SK-N-SH (cell line): ENCODE measurements at regions not wholly inside any gene's neighbourhood (a gene's known extent, or its start where the extent isn't known, plus 50 kb on each side); places are given as distances from the start of the nearest gene placed in this dataset.

Source experiments
- CTCF ChIA-PET: fragments of 300-600, 350-600 bp; formaldehyde crosslinking; extraction: SDS; loops from one replicate; lab custom pipeline; 2021; lab: Yijun Ruan, JAX
- POLR2A ChIA-PET: fragments of 350-600 bp; sonication (Branson Sonifier 250); formaldehyde crosslinking; extraction: SDS; loops from one replicate; lab custom pipeline; 2020; ENCODE audit warnings: antibody characterized with exemption, inconsistent platforms; lab: Yijun Ruan, JAX
- DNase-seq: peaks from one replicate; pipeline ENCODE4 v3.0.0; 2012
- H2AFZ ChIP-seq: fragments of 200-600 bp; sonication (generic); 2 replicates; pipeline ENCODE4 v1.8.1; 2016; ENCODE audit warnings: antibody characterized with exemption, mild to moderate bottlenecking, low read depth
- H3F3A ChIP-seq: fragments of 200-600 bp; sonication (generic); replicated peaks from 2 replicates; pipeline ENCODE3; 2016; ENCODE audit warnings: antibody characterized with exemption, mild to moderate bottlenecking; ENCODE audit not compliant: insufficient read depth
- H3K27ac ChIP-seq, 2 experiments: fragments of 200-500 bp in 1 of 2; fragments of 200-600 bp in 1 of 2; sonication (Bioruptor generic) in 1 of 2; sonication (generic), shearing (Covaris generic) in 1 of 2; 2 replicates each; pipeline versions ENCODE4 v1.5.1 to v1.6.1; 2014 to 2016; ENCODE audit warnings: low read depth in 2 of 2, inconsistent platforms in 1 of 2, low read length in 1 of 2, mild to moderate bottlenecking in 1 of 2, mixed read lengths in 1 of 2
- H3K27me3 ChIP-seq: fragments of 200-600 bp; sonication (generic), shearing (Covaris generic); 2 replicates; pipeline ENCODE4 v1.6.1; 2016; ENCODE audit warnings: mixed run types; ENCODE audit not compliant: insufficient read depth
- H3K36me3 ChIP-seq, 2 experiments: fragments of 200-500 bp in 1 of 2; fragments of 200-600 bp in 1 of 2; sonication (Bioruptor generic) in 1 of 2; sonication (generic) in 1 of 2; replicated peaks in 1 of 2; 2 replicates each; pipeline versions ENCODE3 to v1.5.1; 2014 to 2016; ENCODE audit warnings: low read length in 1 of 2, mild to moderate bottlenecking in 1 of 2; ENCODE audit not compliant: insufficient read depth in 2 of 2, control insufficient read depth in 1 of 2
- H3K4me1 ChIP-seq, 2 experiments: fragments of 200-500 bp in 1 of 2; fragments of 200-600 bp in 1 of 2; sonication (Bioruptor generic) in 1 of 2; sonication (generic), shearing (Covaris generic) in 1 of 2; 2 replicates each; pipeline versions ENCODE4 v1.5.1 to v1.6.1; 2014 to 2016; ENCODE audit warnings: low read depth in 1 of 2, low read length in 1 of 2, mixed run types in 1 of 2; ENCODE audit not compliant: insufficient read depth in 2 of 2, control insufficient read depth in 1 of 2
- H3K4me2 ChIP-seq: fragments of 200-600 bp; sonication (generic), shearing (Covaris generic); 2 replicates; pipeline ENCODE4 v1.6.1; 2017; ENCODE audit warnings: mixed run types
- H3K4me3 ChIP-seq, 2 experiments: fragments of 200-500 bp in 1 of 2; fragments of 200-600 bp in 1 of 2; sonication (Bioruptor generic) in 1 of 2; sonication (generic), shearing (Covaris generic) in 1 of 2; 2 replicates each; pipeline versions ENCODE4 v1.5.1 to v1.8.1; 2014 to 2016; ENCODE audit warnings: low read depth in 2 of 2, inconsistent platforms in 1 of 2, low read length in 1 of 2, mild to moderate bottlenecking in 1 of 2, mixed read lengths in 1 of 2, moderate library complexity in 1 of 2
- H3K79me2 ChIP-seq: fragments of 200-600 bp; sonication (generic); 2 replicates; pipeline ENCODE4 v1.8.1; 2017; ENCODE audit warnings: mild to moderate bottlenecking; ENCODE audit not compliant: insufficient read depth
- H3K9ac ChIP-seq: fragments of 200-600 bp; sonication (generic); 2 replicates; pipeline ENCODE4 v1.6.1; 2017; ENCODE audit warnings: mixed run types
- H3K9me2 ChIP-seq: fragments of 200-600 bp; sonication (generic); 2 replicates; pipeline ENCODE4 v1.6.1; 2017; ENCODE audit warnings: mixed run types
- H3K9me3 ChIP-seq: fragments of 200-600 bp; sonication (generic); 2 replicates; pipeline ENCODE4 v1.6.1; 2017; ENCODE audit warnings: mixed run types, mild to moderate bottlenecking, moderate library complexity
- H4K20me1 ChIP-seq: fragments of 200-600 bp; sonication (generic); 2 replicates; pipeline ENCODE4 v1.6.1; 2017; ENCODE audit warnings: mild to moderate bottlenecking, mixed run types; ENCODE audit not compliant: insufficient read depth
- CHD2 ChIP-seq: fragments of 150-350 bp; IDR thresholded peaks from 2 replicates; pipeline ENCODE4 v1.6.1; 2018; ENCODE audit warnings: low read length; ENCODE audit not compliant: partially characterized antibody
- CTCF ChIP-seq: fragments of 200-600 bp; sonication (generic); IDR thresholded peaks from 2 replicates; pipeline ENCODE4 v1.6.1; 2017; ENCODE audit warnings: antibody characterized with exemption, mild to moderate bottlenecking, moderate library complexity
- FOSL2 ChIP-seq: IDR thresholded peaks from 2 replicates; pipeline ENCODE4 v1.4.0; 2012; ENCODE audit warnings: low read depth, mild to moderate bottlenecking, moderate library complexity, borderline replicate concordance
- GATA2 ChIP-seq: sonication (generic); formaldehyde crosslinking; IDR thresholded peaks from 2 replicates; pipeline ENCODE4 v1.5.0; 2020; ENCODE audit warnings: mild to moderate bottlenecking, missing genetic modification reagents
- MEF2A ChIP-seq: IDR thresholded peaks from 2 replicates; pipeline ENCODE4 v1.4.0; 2012; ENCODE audit warnings: low read depth, borderline replicate concordance
- MXI1 ChIP-seq: IDR thresholded peaks from 2 replicates; pipeline ENCODE4 v1.6.1; 2012; ENCODE audit warnings: mild to moderate bottlenecking, low read depth, low read length, improper control_type of control experiment
- USF2 ChIP-seq: fragments of 150-350 bp; IDR thresholded peaks from 2 replicates; pipeline ENCODE4 v1.6.1; 2017; ENCODE audit warnings: antibody characterized with exemption, low read length, low read depth, borderline replicate concordance
- WGBS: methylation state at CpG from one replicate; pipeline ENCODE4 v1.1.6; 2017; ENCODE audit warnings: low lambda C conversion rate; 5-methylcytosine and 5-hydroxymethylcytosine counted together

GRCh38 chr1:94309829-94310569 lies 72.6 kb upstream of the ARHGAP29 start:
- ChIA-PET CTCF (interaction anchor here (0.6 to 1.4 kb wide), 2 partner anchors 16 to 26 kb away, joined by 3 read pairs; no protein-coding TSS in a partner anchor), POLR2A (no interaction called here)
- Histone ChIP-seq H3K4me3 (no peak overlapping the region), H3K4me1 (peaks cover 0 to 5% of the 10 kb centered on the region in 2 experiments; a peak in 1 of 4 replicates), H3K9ac (no peak overlapping the region), H3F3A (no peaks in the 10 kb centered on the region), H2AFZ (no peak overlapping the region), H3K27me3 (no peaks in the 10 kb centered on the region), H3K27ac (no peak overlapping the region), H3K4me2 (no peak overlapping the region), H3K9me2 (no peaks in the 10 kb centered on the region), H3K79me2 (no peaks in the 10 kb centered on the region), H3K9me3 (no peaks in the 10 kb centered on the region), H4K20me1 (no peaks in the 10 kb centered on the region), H3K36me3 (no peaks in the 10 kb centered on the region)
- TF ChIP-seq MXI1 = no peak
- TF ChIP-seq MEF2A = no peak
- no peak for TF ChIP-seq CTCF
- TF ChIP-seq GATA2 (CRISPR knock-in tag) = no peak
- WGBS = 89% methylated on average over 9 of the region's 9 CpGs
- DNase-seq = no peak

GRCh38 chr1:94309216-94309615 lies 71.8 kb upstream of the ARHGAP29 start:
- no peaks in the 10 kb centered on the region for H3K36me3 ChIP-seq
- 91% methylated on average over 4 of the region's 4 CpGs for WGBS
- CTCF ChIA-PET = no interaction called here
- H3K9me3 ChIP-seq = no peaks in the 10 kb centered on the region
- no peak overlapping the region for H2AFZ ChIP-seq
- no peak for TF ChIP-seq USF2
- no peak for TF ChIP-seq FOSL2
- no peak for TF ChIP-seq CHD2
- no peaks in the 10 kb centered on the region for H4K20me1 ChIP-seq
- DNase-seq = no peak
- H3K4me2 ChIP-seq = no peak overlapping the region
- no peaks in the 10 kb centered on the region for H3F3A ChIP-seq
- H3K79me2 ChIP-seq = no peaks in the 10 kb centered on the region
- H3K27ac ChIP-seq = no peak overlapping the region
- H3K9ac ChIP-seq = no peak overlapping the region
- H3K9me2 ChIP-seq = no peaks in the 10 kb centered on the region
- H3K4me3 ChIP-seq = no peak overlapping the region
- POLR2A ChIA-PET = no interaction called here
- peaks cover 0 to 6% of the 10 kb centered on the region in 2 experiments; a peak in 1 of 4 replicates for H3K4me1 ChIP-seq
- H3K27me3 ChIP-seq = no peaks in the 10 kb centered on the region
